T-helper 2 cell treated with Interferon-gamma antibody and Interleukin-4, amounts not matched to agents 5 μg/mL and 100 μg/mL, for 36 hours (primary cell): ENCODE measurements at regions not wholly inside any gene's neighbourhood (a gene's known extent, or its start where the extent isn't known, plus 50 kb on each side); places are given as distances from the start of the nearest gene placed in this dataset.

ENCODE experiments used
- DNase-seq: peaks from one replicate; pipeline ENCODE4 v3.0.0; 2021; ENCODE audit warnings: low spot score
- H3K27ac Mint-ChIP-seq: one replicate; pipeline ENCODE4 v1.8.0; 2021; ENCODE audit warnings: mild to moderate bottlenecking, mixed read lengths
- H3K27me3 Mint-ChIP-seq: one replicate; pipeline ENCODE4 v1.8.0; 2021; ENCODE audit warnings: low read depth, mixed read lengths
- H3K36me3 Mint-ChIP-seq: one replicate; pipeline ENCODE4 v1.8.0; 2021; ENCODE audit warnings: low read depth, mixed read lengths
- H3K4me1 Mint-ChIP-seq: one replicate; pipeline ENCODE4 v1.8.0; 2021; ENCODE audit warnings: low read depth, mixed read lengths
- H3K4me3 Mint-ChIP-seq: one replicate; pipeline ENCODE4 v1.8.0; 2022; ENCODE audit warnings: mild to moderate bottlenecking, moderate library complexity, mixed read lengths
- H3K9me3 Mint-ChIP-seq: one replicate; pipeline ENCODE4 v1.8.0; 2021; ENCODE audit warnings: mixed read lengths

DNA sequence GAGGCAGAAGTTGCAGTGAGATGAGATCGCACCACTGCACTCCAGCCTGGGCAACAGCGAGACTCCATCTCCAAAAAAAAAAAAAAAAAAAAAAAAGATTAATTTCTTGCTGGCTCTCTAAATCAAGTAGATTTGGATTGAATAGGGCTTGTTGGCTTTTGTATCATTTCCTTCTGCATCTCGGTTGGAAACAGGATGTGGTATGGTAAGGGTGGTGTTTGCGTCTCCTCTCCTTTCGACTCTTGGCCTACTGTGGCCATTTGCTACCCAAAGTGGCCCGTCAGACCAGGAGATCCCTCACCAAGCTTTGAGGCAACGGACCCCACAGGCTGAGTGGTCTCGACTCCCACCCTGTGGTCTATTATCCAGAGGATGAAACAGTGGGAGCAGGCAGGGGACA, 168.0 kb upstream of the IRX3 start:
- DNase-seq = no peak
- peaks cover 5% of the 10 kb centered on the region for H3K27me3 Mint-ChIP-seq
- H3K4me1 Mint-ChIP-seq = peaks cover 7% of the 10 kb centered on the region
- H3K27ac Mint-ChIP-seq = no peak overlapping the region
- no peak overlapping the region for H3K4me3 Mint-ChIP-seq
- H3K36me3 Mint-ChIP-seq = no peaks in the 10 kb centered on the region
- no peaks in the 10 kb centered on the region for H3K9me3 Mint-ChIP-seq

DNA sequence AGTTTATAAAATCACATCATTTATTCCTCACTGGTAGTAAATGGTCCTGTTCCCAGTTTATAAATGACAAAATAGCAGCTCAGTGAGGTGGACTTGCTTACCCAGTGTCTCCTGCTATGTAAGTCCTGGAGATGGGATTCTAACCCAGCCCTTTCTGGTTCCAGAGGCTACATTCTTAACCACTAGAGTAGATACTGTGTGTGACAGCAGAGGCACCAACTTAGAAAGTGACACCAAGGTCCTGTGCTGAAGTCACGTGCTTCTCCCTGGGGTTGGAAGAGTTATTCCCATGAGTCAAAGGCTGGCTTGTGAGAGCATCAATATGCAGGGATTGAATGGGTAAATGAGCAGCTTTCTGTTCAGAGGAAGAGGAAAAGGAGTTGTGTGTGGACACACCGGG, 167.3 kb upstream of the IRX3 start:
- Mint-ChIP-seq H3K9me3 (no peaks in the 10 kb centered on the region), H3K27ac (no peak overlapping the region), H3K4me1 (peaks cover 7% of the 10 kb centered on the region), H3K4me3 (no peak overlapping the region), H3K36me3 (no peaks in the 10 kb centered on the region), H3K27me3 (peaks cover 7% of the 10 kb centered on the region)
- DNase-seq = no peak

DNA sequence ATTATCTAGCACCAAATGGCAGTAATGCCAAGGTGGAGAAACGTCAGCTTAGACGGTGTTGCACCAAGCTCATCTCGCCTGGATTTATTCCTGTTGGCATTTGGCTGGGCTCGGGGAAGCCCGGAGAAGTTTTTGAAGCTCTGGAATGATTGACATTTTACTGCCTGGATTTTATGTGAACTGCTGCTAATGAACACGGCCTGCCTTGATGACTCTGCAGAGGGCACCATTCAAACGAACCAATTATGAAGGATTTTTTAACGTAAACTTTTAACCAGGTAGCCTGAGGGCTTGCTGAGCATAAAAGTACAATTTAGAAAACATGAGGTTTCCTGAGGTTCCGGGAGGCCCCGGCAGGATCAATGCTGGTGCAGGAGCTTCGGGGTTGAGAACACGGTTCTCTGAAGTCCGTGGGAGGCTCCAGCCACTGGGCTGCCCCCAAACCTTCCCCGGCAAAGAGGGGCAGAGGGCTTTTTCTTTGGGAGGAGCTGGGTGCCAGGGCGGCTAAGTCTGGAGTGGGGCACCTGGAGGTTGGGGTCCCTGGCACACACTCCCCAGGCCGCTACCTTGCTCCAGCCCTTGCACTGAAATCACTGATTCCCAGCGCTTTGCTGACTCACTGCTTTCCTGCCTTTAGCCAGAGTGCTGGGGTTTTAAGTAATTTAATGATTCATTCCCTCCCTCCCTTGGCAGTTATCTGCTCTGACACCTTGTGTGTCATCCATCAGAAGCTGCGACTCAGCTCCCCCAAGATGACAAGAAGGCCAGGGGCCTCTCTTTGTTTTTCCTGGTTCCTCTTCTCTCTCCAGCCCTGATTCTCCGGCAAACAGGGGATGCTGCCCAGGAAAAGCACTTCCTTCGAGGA, 161.2 kb upstream of the IRX3 start:
- DNase-seq = no peak
- Mint-ChIP-seq H3K27me3 (peaks cover 6% of the 10 kb centered on the region), H3K4me3 (no peak overlapping the region), H3K36me3 (no peaks in the 10 kb centered on the region), H3K27ac (no peak overlapping the region), H3K9me3 (no peaks in the 10 kb centered on the region), H3K4me1 (no peaks in the 10 kb centered on the region)

DNA sequence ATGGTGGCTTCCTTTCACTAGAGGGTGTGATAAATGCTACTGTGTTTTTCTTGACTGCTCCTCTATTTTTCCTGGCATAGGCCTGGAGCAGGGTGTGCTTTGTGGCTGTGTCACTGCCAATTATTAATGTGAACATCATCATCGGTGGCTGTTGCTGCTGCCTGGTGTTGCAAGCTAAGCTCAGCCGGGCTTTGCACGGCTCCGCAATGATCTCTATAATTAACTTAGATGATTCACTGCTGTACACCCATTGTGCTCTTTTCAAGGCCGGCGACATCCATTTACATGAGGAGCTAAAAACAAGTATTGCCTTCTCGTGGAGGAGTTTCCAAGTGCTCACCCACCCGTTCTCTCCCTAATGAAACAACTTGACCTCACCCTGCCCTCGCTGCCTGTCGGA, 160.1 kb upstream of the IRX3 start:
- Mint-ChIP-seq H3K4me1 (no peaks in the 10 kb centered on the region), H3K27me3 (peaks cover 6% of the 10 kb centered on the region), H3K4me3 (no peak overlapping the region), H3K9me3 (no peaks in the 10 kb centered on the region), H3K36me3 (no peaks in the 10 kb centered on the region), H3K27ac (no peak overlapping the region)
- DNase-seq = no peak

DNA sequence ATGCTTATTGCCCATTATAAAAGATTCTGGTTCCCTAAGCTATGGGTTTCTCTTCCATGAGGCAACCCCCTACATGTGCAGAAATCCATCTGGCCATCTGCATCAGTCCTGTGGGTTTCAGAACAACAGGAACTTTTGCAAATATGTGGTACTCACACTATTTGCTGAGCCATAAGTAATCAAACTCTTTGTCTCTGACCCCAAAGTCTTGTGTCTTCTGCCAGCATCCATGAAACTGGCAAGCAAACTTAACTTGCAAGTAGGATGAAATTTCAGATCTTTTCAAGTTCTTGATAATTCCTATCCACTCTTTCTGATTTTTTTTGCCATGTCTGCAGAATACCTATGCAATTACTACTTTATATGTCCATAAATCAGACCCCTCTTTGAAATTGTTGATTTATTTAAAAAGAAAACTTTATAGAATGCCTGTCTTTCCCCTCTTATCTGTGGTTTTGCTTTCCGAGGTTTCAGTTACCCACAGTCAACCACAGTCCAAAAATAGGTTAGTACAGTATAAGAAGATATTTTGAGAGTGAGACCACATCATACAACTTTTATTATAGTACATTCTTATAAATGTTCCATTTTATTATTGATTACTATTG, 158.4 kb upstream of the IRX3 start:
- Mint-ChIP-seq H3K36me3 (no peaks in the 10 kb centered on the region), H3K9me3 (no peaks in the 10 kb centered on the region), H3K4me3 (no peak overlapping the region), H3K27me3 (peaks cover 6% of the 10 kb centered on the region), H3K27ac (no peak overlapping the region), H3K4me1 (no peaks in the 10 kb centered on the region)
- no peak for DNase-seq

DNA sequence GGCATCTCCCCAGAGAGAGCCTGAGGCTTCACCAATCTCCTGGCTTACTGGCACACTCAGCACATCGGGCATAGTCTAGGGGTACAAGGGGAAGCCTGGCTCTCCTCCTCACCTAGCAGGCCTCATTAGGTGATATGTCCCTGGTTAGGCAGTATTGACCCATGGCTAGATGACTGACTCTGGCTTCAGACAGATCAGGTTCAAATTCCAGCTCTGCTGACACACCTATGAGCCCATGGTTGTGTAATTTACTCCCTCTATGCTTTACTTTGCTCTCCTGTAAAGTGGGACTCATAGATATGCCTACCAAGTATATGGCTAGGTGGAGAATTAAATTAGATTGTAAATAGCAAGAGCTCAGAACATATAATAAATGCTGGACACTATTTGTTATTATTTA, 157.3 kb upstream of the IRX3 start:
- Mint-ChIP-seq H3K27ac (no peak overlapping the region), H3K4me1 (no peaks in the 10 kb centered on the region), H3K27me3 (peaks cover 4% of the 10 kb centered on the region), H3K9me3 (no peaks in the 10 kb centered on the region), H3K4me3 (no peak overlapping the region), H3K36me3 (no peaks in the 10 kb centered on the region)
- DNase-seq = no peak

DNA sequence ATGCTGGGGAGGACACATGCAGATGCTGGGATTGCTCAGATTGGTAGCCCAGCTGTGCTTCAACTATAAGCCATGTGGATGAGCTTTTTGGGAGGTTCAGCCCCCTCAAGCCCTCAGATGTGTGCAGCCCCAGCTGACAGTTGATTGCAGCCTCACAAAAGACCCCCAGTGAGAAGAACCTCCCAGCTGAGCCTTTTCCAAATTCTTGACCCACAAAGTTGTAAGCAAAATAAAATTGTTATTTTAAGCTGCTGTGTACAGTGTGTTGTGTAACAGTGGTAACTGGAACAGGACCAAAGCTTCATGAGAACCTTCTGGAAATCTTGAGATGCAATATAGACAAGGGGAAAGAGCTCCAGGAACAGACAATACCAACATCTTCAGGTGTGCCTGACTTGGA, 156.8 kb upstream of the IRX3 start:
- Mint-ChIP-seq H3K27ac (no peak overlapping the region), H3K4me3 (no peak overlapping the region), H3K27me3 (peaks cover 3% of the 10 kb centered on the region), H3K9me3 (no peaks in the 10 kb centered on the region), H3K4me1 (no peaks in the 10 kb centered on the region), H3K36me3 (no peaks in the 10 kb centered on the region)
- DNase-seq = no peak

DNA sequence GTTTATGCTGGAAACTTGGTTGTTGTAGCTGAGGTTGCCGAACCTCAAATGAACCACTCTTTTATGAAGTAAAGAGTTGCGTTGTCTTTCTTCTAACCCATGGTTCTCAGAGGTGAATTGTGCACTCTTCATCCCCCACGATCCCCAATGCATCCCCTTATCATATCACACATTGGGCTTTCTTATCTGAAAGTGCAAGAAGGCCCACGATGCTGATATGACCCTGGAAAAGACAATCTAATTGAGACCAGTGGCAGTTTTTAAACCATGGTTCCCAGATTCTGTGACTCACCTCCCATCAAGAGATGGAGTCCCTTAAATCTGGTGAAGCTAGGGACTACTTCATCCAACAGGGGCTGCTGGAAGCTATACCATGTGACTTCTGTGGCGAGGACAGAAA, 156.3 kb upstream of the IRX3 start:
- no peaks in the 10 kb centered on the region for H3K4me1 Mint-ChIP-seq
- no peaks in the 10 kb centered on the region for H3K36me3 Mint-ChIP-seq
- H3K27me3 Mint-ChIP-seq = no peaks in the 10 kb centered on the region
- H3K4me3 Mint-ChIP-seq = no peak overlapping the region
- DNase-seq = no peak
- no peak overlapping the region for H3K27ac Mint-ChIP-seq
- H3K9me3 Mint-ChIP-seq = no peaks in the 10 kb centered on the region

DNA sequence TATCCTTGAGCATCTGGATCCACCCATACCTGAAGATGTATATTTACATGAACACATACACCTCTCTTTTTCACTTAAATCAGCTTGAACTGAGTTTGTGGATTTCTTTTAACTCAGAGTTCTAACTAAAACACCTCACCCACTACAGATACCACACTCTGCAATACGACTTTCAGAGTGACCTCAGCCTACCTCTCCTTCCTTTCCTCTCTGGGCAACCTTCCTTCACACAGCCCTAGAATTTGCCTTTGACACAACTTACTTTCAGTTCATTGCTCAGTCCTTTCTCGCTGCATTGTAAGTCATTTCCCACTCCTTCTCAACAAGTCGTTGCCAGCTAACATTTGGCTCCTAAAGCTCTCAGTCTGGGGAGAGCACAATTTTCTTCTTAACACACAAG, 151.9 kb upstream of the IRX3 start:
- peaks cover 8% of the 10 kb centered on the region for H3K27me3 Mint-ChIP-seq
- peaks cover 7% of the 10 kb centered on the region for H3K9me3 Mint-ChIP-seq
- H3K27ac Mint-ChIP-seq = no peak overlapping the region
- H3K4me1 Mint-ChIP-seq = no peaks in the 10 kb centered on the region
- no peak overlapping the region for H3K4me3 Mint-ChIP-seq
- no peak for DNase-seq
- no peaks in the 10 kb centered on the region for H3K36me3 Mint-ChIP-seq

DNA sequence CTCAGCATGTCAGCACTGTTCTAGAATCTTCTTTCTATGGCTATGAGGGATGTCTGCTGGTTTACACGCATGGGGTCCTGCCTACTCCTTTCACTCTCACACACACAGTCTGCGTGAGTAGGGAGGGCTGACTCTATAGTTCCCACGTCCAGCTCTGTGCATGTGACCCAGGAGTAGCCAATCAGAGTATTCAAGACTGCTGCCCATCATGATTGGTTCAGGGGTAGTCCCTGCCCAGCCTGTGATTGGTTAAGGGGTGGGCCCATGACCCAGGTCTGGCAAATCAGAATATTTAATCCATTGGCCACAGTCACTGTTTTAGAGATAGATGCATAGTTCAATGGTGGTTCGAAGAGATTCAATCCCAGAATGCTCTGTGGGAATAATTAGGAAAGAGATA, 151.3 kb upstream of the IRX3 start:
- H3K27ac Mint-ChIP-seq = no peak overlapping the region

DNA sequence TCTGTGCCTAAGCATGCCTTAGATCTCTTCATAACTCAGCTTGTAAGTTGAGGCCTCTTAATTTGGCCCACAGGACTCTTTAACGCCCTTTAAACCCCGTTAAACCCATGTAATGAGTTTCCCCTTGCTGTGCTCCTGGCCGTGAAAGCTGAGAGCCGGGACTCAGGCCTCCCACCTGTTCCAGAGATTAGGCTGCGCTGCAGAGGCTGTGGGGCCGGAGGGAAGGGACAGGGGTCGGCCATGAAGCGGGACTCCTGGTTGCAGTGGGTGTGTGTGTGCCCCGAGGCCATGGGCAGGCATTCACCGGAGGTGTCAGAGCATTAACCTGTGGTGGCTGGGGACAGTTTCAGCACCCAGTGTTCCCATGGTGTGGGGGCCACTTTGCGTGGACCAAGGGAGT, 150.8 kb upstream of the IRX3 start:
- no peak for DNase-seq
- Mint-ChIP-seq H3K27ac (no peak overlapping the region), H3K4me3 (no peak overlapping the region), H3K9me3 (peaks cover 7% of the 10 kb centered on the region), H3K36me3 (no peaks in the 10 kb centered on the region), H3K27me3 (peaks cover 12% of the 10 kb centered on the region), H3K4me1 (no peaks in the 10 kb centered on the region)

More for the DNA sequence above, 151.3 kb upstream of the IRX3 start:
- no peaks in the 10 kb centered on the region for H3K36me3 Mint-ChIP-seq
- peaks cover 8% of the 10 kb centered on the region for H3K27me3 Mint-ChIP-seq
- peaks cover 7% of the 10 kb centered on the region for H3K9me3 Mint-ChIP-seq
- no peak overlapping the region for H3K4me3 Mint-ChIP-seq
- no peak for DNase-seq
- no peaks in the 10 kb centered on the region for H3K4me1 Mint-ChIP-seq

DNA sequence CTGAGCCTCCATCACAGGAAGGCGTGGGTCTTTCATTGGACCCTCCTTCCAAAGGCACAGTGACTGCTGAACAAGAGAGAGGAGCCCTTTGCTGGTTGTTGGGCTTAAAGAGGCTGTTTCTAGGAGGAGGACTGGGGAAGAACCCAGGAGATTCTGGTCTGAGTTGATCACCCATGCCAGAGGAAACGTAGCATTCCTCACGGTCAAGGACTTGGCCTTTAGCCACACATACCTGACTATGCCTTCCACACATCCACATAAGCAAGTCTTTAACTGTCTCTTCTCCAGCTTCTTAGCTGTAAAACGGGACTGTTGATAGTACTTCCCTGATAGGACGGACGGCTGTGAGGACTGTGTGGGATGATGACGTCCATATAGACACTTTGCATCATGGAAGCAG, 149.8 kb upstream of the IRX3 start:
- peaks cover 2% of the 10 kb centered on the region for H3K4me1 Mint-ChIP-seq
- no peaks in the 10 kb centered on the region for H3K36me3 Mint-ChIP-seq
- no peak overlapping the region for H3K4me3 Mint-ChIP-seq
- peaks cover 7% of the 10 kb centered on the region for H3K9me3 Mint-ChIP-seq
- no peak for DNase-seq
- no peak overlapping the region for H3K27ac Mint-ChIP-seq
- peaks cover 14% of the 10 kb centered on the region for H3K27me3 Mint-ChIP-seq

DNA sequence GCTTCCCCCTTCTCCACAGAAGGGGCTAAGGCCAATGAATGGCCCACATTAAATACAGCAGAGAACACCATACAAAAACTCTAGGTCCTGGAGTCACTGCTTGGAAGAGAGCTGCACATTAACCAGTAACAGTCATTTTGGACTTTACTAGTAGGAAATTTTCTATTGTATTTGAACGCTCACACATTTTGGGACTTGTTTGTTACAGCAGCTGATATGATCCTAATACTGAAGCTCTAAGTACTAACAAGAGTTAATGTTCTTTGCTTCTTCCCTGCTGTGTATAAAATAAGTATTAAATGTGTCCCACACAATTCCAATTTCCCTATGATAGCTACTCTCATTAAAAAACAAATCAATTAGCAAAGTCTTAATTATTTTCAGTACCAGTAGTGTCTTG, 148.3 kb upstream of the IRX3 start:
- peaks cover 29% of the 10 kb centered on the region for H3K27me3 Mint-ChIP-seq
- no peak for DNase-seq
- H3K27ac Mint-ChIP-seq = no peak overlapping the region
- peaks cover 11% of the 10 kb centered on the region for H3K9me3 Mint-ChIP-seq
- peaks cover 14% of the 10 kb centered on the region for H3K4me1 Mint-ChIP-seq
- H3K4me3 Mint-ChIP-seq = no peak overlapping the region
- peaks cover 1% of the 10 kb centered on the region for H3K36me3 Mint-ChIP-seq

DNA sequence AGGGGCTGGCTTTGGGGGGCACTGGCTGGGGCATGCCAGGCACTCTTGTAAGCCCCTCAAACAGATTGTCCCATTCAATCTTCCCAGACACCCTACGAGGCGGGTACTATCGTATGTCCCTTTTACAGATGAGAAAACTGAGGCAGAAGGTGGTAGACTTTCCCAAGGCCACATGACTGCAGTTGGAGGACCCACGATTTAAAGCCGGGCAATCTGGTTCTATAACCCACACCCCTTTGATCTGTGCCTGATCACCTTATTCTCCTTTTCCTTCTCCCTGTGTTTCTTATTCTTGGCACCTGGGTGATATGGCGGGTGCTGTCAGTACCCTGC, 146.3 kb upstream of the IRX3 start:
- Mint-ChIP-seq H3K9me3 (peaks cover 11% of the 10 kb centered on the region), H3K36me3 (peaks cover 1% of the 10 kb centered on the region), H3K27ac (no peak overlapping the region), H3K4me3 (no peak overlapping the region), H3K27me3 (peaks cover 42% of the 10 kb centered on the region), H3K4me1 (peaks cover 14% of the 10 kb centered on the region)
- no peak for DNase-seq
